A549 (cell line): ENCODE measurements at regions not wholly inside any gene's neighbourhood (a gene's known extent, or its start where the extent isn't known, plus 50 kb on each side); places are given as distances from the start of the nearest gene placed in this dataset.

Source experiments
- ATAC-seq, 2 experiments: fragments of 200-7000 bp in 1 of 2; fragments of >200 bp in 1 of 2; cut with Nextera tagmentation in 1 of 2; cut with Tn5 transposase in 1 of 2; 3 replicates each; pipeline versions ENCODE4 v1.8.0 to v1.9.1; 2018 to 2020; ENCODE audit warnings: mild to moderate bottlenecking in 1 of 2, moderate library complexity in 1 of 2
- CTCF ChIA-PET: fragments of 300-600 bp; sonication (Branson Sonifier 250); formaldehyde crosslinking; extraction: SDS; loops from one replicate; lab custom pipeline; 2021; ENCODE audit warnings: antibody characterized with exemption, inconsistent platforms; lab: Yijun Ruan, JAX
- POLR2A ChIA-PET: fragments of 350-600 bp; formaldehyde crosslinking; extraction: SDS; loops from one replicate; lab custom pipeline; 2021; ENCODE audit warnings: antibody characterized with exemption, inconsistent platforms; lab: Yijun Ruan, JAX
- DNase-seq, 2 experiments: peaks; one replicate each; pipeline versions ENCODE4 v3.0.0 to v3.0.0-alpha.2; 2011 to 2016; ENCODE audit warnings: low read depth in 1 of 2, low spot score in 1 of 2
- FAIRE-seq: peaks from 2 replicates; lab custom pipeline; 2011; peaks lifted over from hg19 to GRCh38; lab: Jason Lieb, UNC
- H3K27ac ChIP-seq, 2 experiments: fragments of >200 bp; sonication (Bioruptor Twin); formaldehyde crosslinking; 3 replicates each; pipeline ENCODE4 v1.5.1; 2016 to 2017
- H3K4me1 ChIP-seq: fragments of >200 bp; sonication (Bioruptor Twin); formaldehyde crosslinking; 3 replicates; pipeline ENCODE4 v1.6.1; 2016
- H3K4me2 ChIP-seq: fragments of >200 bp; sonication (Bioruptor Twin); formaldehyde crosslinking; 3 replicates; pipeline ENCODE4 v1.6.1; 2016
- H3K4me3 ChIP-seq: fragments of >200 bp; sonication (Bioruptor Twin); formaldehyde crosslinking; 3 replicates; pipeline ENCODE4 v1.5.1; 2016
- H3K9me3 ChIP-seq: fragments of >200 bp; sonication (Bioruptor Twin); formaldehyde crosslinking; 3 replicates; pipeline ENCODE4 v1.6.1; 2016
- BHLHE40 ChIP-seq: IDR thresholded peaks from 2 replicates; pipeline ENCODE4 v1.6.1; 2012; ENCODE audit warnings: low read depth, low read length, inconsistent platforms
- CEBPB ChIP-seq, 2 experiments: fragments of >200 bp in 1 of 2; sonication (Bioruptor Twin) in 1 of 2; formaldehyde crosslinking in 1 of 2; IDR thresholded peaks; 2 replicates each; pipeline ENCODE4 v1.6.1; 2012 to 2016
- EHMT2 ChIP-seq: fragments of 200-600 bp; sonication (generic); IDR thresholded peaks from 2 replicates; pipeline ENCODE4 v1.6.1; 2016; ENCODE audit warnings: antibody characterized with exemption, low read depth, mild to moderate bottlenecking, moderate library complexity
- ESRRA ChIP-seq: fragments of 150-350 bp; IDR thresholded peaks from 2 replicates; pipeline ENCODE4 v1.6.1; 2014; ENCODE audit warnings: mild to moderate bottlenecking, low read length, borderline replicate concordance
- FOSB ChIP-seq: fragments of 250-450 bp; sonication (Bioruptor Pico); IDR thresholded peaks from 2 replicates; pipeline ENCODE4 v1.5.0; 2020; ENCODE audit warnings: mild to moderate bottlenecking, moderate library complexity
- FOSL2 ChIP-seq, 2 experiments: fragments of 450-650 bp in 1 of 2; fragments of >200 bp in 1 of 2; sonication (Bioruptor Twin) in 1 of 2; formaldehyde crosslinking; IDR thresholded peaks; 2 replicates each; pipeline versions ENCODE4 v1.5.0 to v1.6.1; 2016 to 2020; ENCODE audit warnings: mild to moderate bottlenecking in 1 of 2, moderate library complexity in 1 of 2
- HOXB13 ChIP-seq: fragments of 250-450 bp; sonication (Bioruptor Pico); IDR thresholded peaks from 2 replicates; pipeline ENCODE4 v1.5.0; 2020; ENCODE audit warnings: low read depth, mild to moderate bottlenecking, moderate library complexity
- JUN ChIP-seq, 2 experiments: fragments of >200 bp; sonication (Bioruptor Twin); formaldehyde crosslinking; IDR thresholded peaks; 2 replicates in 1 of 2; 3 replicates in 1 of 2; pipeline ENCODE4 v1.6.1; 2016 to 2017
- JUNB ChIP-seq: fragments of >200 bp; sonication (Bioruptor Twin); formaldehyde crosslinking; IDR thresholded peaks from 2 replicates; pipeline ENCODE4 v1.6.1; 2016
- KDM5A ChIP-seq: fragments of 200-600 bp; sonication (generic); IDR thresholded peaks from 2 replicates; pipeline ENCODE4 v1.6.1; 2016; ENCODE audit warnings: antibody characterized with exemption, mild to moderate bottlenecking
- MAZ ChIP-seq: fragments of 150-350 bp; IDR thresholded peaks from 2 replicates; pipeline ENCODE4 v1.6.1; 2014; ENCODE audit warnings: antibody characterized with exemption, low read depth, low read length, borderline replicate concordance
- POLR2A ChIP-seq: IDR thresholded peaks from 2 replicates; pipeline ENCODE4 v1.6.1; 2012; ENCODE audit warnings: mild to moderate bottlenecking, low read length
- RCOR1 ChIP-seq: fragments of 150-350 bp; IDR thresholded peaks from 2 replicates; pipeline ENCODE4 v1.6.1; 2014; ENCODE audit warnings: antibody characterized with exemption, low read length, low read depth
- SMC3 ChIP-seq: fragments of >200 bp; sonication (Bioruptor Twin); formaldehyde crosslinking; IDR thresholded peaks from 3 replicates; pipeline ENCODE4 v1.6.1; 2018; ENCODE audit warnings: inconsistent platforms
- USF2 ChIP-seq: fragments of 450-650 bp; IDR thresholded peaks from 2 replicates; pipeline ENCODE4 v1.6.1; 2014; ENCODE audit warnings: antibody characterized with exemption
- ZC3H11A ChIP-seq: fragments of 450-650 bp; IDR thresholded peaks from 2 replicates; pipeline ENCODE4 v1.6.1; 2014; ENCODE audit warnings: antibody characterized with exemption, mild to moderate bottlenecking
- ZNF302 ChIP-seq: fragments of 250-450 bp; sonication (Bioruptor Pico); IDR thresholded peaks from 2 replicates; pipeline ENCODE4 v1.9.0; 2021; ENCODE audit warnings: inconsistent platforms, mild to moderate bottlenecking, moderate library complexity
- WGBS: methylation state at CpG from one replicate; pipeline ENCODE4 v1.1.6; 2017; ENCODE audit errors: missing lambda C conversion rate; 5-methylcytosine and 5-hydroxymethylcytosine counted together
- TF ChIP-seq, protein P1 (sequence below): fragments of >200 bp; sonication (Bioruptor Twin); formaldehyde crosslinking; IDR thresholded peaks from 2 replicates; pipeline ENCODE4 v1.6.1; 2016
- TF ChIP-seq, protein P2 (sequence below): fragments of 250-450 bp; sonication (Bioruptor Pico); IDR thresholded peaks from 2 replicates; pipeline ENCODE4 v1.5.0; 2021; ENCODE audit warnings: mild to moderate bottlenecking, moderate library complexity, borderline replicate concordance

DNA sequence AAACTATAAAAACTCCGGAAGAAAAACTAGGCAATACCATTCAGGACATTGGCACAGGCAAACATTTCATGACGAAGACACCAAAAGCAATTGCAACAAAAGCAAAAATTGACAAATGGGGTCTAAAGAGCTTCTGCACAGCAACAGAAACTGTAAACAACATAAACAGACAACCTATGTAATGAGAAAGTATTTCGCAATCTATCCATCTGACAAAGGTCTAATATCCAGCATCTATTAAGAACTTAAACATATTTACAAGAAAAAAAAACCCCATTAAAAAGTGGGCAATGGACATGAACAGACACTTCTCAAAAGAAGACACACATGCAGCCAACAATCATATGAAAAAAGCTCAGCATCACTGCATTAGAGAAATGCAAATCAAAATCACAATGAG lies 498.6 kb downstream of the HINT1 start:
- TF ChIP-seq BHLHE40 (no peak), FOSB (CRISPR knock-in tag) (no peak), POLR2A (no peak), CEBPB (IDR thresholded peaks at IDR 0.05) (peak in 1 of 2 experiments; percentile 38; a peak in 1 of 4 replicates)
- DNase-seq: no peak
- H3K9me3 ChIP-seq: no peaks in the 10 kb centered on the region

GRCh38 chr5:130652176-130652575 lies 512.9 kb downstream of the HINT1 start:
- TF ChIP-seq JUN (IDR thresholded peaks at IDR 0.05) (no peak), FOSL2 (IDR thresholded peaks at IDR 0.05) (peak; percentile 15; the same call in 1 of the 2 replicates), FOSL2 (CRISPR knock-in tag; IDR thresholded peaks at IDR 0.05) (peak; percentile 74), ZNF302 (CRISPR knock-in tag) (no peak), JUNB (peak; percentile 34; the same call in 1 of the 2 replicates)
- FAIRE-seq: no peak
- 0 out of 3 replicates have a peak overlapping the region, but pooled peaks have one; percentile 6 for H3K4me2 ChIP-seq
- WGBS: 3% methylated on average over 2 of the region's 2 CpGs
- POLR2A ChIA-PET: no interaction called here
- H3K9me3 ChIP-seq: no peaks in the 10 kb centered on the region
- H3K4me3 ChIP-seq: no peak overlapping the region
- CTCF ChIA-PET: no interaction called here
- no peak overlapping the region for H3K27ac ChIP-seq
- ATAC-seq: peak; percentile 76 to 77
- DNase-seq: peak; percentile 14 to 36
- H3K4me1 ChIP-seq: peaks cover 9% of the 10 kb centered on the region; the same call in 2 of the 3 replicates

More for the DNA sequence above, 498.6 kb downstream of the HINT1 start:
- ChIA-PET POLR2A (no interaction called here), CTCF (no interaction called here)
- ATAC-seq: no peak
- Histone ChIP-seq H3K4me3 (no peak overlapping the region), H3K4me1 (no peaks in the 10 kb centered on the region), H3K27ac (no peak overlapping the region), H3K4me2 (no peak overlapping the region)
- 65% methylated on average over 3 of the region's 3 CpGs for WGBS
- no peak for FAIRE-seq

DNA sequence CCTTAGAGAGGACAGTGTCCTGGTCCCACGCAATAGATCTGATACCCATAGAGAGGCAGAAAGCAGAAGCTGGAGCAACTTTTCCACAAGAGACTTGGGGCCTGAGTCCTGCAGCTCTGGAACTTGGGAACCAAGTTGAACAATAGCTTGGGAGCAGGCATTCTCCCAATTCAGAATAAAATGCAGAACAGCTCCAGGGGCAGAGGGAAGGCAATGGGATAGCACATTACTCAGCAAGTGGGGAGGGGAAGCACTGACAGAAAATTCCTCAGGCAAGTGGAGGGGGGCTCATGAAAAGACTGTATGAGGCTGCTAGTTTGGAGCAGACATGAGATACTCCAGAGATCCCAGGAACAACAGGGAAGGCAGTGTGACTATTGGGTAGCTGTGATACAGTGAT lies 513.6 kb downstream of the HINT1 start:
- DNase-seq: no peak
- POLR2A ChIA-PET: no interaction called here
- H3K9me3 ChIP-seq: no peaks in the 10 kb centered on the region
- TF ChIP-seq FOSL2 (IDR thresholded peaks at IDR 0.05) (no peak), FOSL2 (CRISPR knock-in tag; IDR thresholded peaks at IDR 0.05) (no peak), USF2 (no peak), MAZ (no peak)
- TF ChIP-seq, protein P1, sequence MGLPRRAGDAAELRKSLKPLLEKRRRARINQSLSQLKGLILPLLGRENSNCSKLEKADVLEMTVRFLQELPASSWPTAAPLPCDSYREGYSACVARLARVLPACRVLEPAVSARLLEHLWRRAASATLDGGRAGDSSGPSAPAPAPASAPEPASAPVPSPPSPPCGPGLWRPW: no peak
- TF ChIP-seq, all 56 proteins: peak for 0
- H3K4me1 ChIP-seq: peaks cover 9% of the 10 kb centered on the region; the same call in 2 of the 3 replicates
- WGBS: 71% methylated on average over 1 of the region's 1 CpG
- no peak for FAIRE-seq
- no peak overlapping the region for H3K27ac ChIP-seq
- no peak overlapping the region for H3K4me3 ChIP-seq
- ATAC-seq: no peak
- CTCF ChIA-PET: no interaction called here
- no peak overlapping the region for H3K4me2 ChIP-seq

DNA sequence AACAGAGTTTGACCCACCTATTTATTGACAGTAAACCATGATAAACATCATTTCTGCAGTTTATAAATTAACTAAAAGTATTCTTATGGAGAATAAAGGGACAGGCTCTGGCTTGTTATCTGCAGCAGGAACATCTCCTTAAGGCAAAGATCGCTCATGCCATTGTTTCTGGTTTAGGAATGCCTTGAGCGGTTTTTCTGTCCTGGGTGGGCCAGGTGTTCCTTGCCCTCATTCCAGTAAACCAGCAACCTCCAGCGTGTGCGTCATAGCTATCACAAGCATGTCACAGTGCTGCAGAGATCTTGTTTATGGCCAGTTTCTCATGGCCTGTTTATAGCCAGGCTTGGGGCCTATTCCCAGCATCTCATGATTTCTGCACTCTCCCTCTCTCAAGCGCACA lies 521.7 kb downstream of the HINT1 start:
- ChIA-PET POLR2A (no interaction called here), CTCF (no interaction called here)
- DNase-seq (no peak), ATAC-seq (no peak), FAIRE-seq (no peak)
- Histone ChIP-seq H3K4me1 (no peaks in the 10 kb centered on the region), H3K27ac (no peak overlapping the region), H3K4me3 (no peak overlapping the region), H3K4me2 (no peak overlapping the region), H3K9me3 (0 out of 3 replicates have a peak, but pooled peaks cover 4% of the 10 kb centered on the region)
- TF ChIP-seq ESRRA: no peak
- TF ChIP-seq HOXB13 (CRISPR knock-in tag): no peak
- TF ChIP-seq SMC3: no peak
- no peak for TF ChIP-seq KDM5A
- WGBS: 61% methylated on average over 5 of the region's 5 CpGs

GRCh38 chr5:130642461-130642860 lies 522.6 kb downstream of the HINT1 start:
- FAIRE-seq: no peak
- ATAC-seq: no peak
- TF ChIP-seq CEBPB (IDR thresholded peaks at IDR 0.05) (no peak), USF2 (no peak), ZC3H11A (no peak), RCOR1 (no peak), EHMT2 (no peak)
- TF ChIP-seq, protein P2, sequence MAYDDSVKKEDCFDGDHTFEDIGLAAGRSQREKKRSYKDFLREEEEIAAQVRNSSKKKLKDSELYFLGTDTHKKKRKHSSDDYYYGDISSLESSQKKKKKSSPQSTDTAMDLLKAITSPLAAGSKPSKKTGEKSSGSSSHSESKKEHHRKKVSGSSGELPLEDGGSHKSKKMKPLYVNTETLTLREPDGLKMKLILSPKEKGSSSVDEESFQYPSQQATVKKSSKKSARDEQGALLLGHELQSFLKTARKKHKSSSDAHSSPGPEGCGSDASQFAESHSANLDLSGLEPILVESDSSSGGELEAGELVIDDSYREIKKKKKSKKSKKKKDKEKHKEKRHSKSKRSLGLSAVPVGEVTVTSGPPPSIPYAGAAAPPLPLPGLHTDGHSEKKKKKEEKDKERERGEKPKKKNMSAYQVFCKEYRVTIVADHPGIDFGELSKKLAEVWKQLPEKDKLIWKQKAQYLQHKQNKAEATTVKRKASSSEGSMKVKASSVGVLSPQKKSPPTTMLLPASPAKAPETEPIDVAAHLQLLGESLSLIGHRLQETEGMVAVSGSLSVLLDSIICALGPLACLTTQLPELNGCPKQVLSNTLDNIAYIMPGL (CRISPR knock-in tag): no peak
- POLR2A ChIA-PET: no interaction called here
- 49% methylated on average over 2 of the region's 2 CpGs for WGBS
- no peaks in the 10 kb centered on the region for H3K4me1 ChIP-seq
- CTCF ChIA-PET: no interaction called here
- no peak overlapping the region for H3K4me3 ChIP-seq
- no peak overlapping the region for H3K27ac ChIP-seq
- H3K9me3 ChIP-seq: 0 out of 3 replicates have a peak, but pooled peaks cover 4% of the 10 kb centered on the region
- H3K4me2 ChIP-seq: no peak overlapping the region
- DNase-seq: no peak
